Superior temporal gyrus (tissue), 1 donor: ENCODE measurements at regions not wholly inside any gene's neighbourhood (a gene's known extent, or its start where the extent isn't known, plus 50 kb on each side); places are given as distances from the start of the nearest gene placed in this dataset.

ENCODE experiments used
- DNase-seq: peaks from one replicate; pipeline ENCODE4 v3.0.0-alpha.2; 2016; ENCODE audit errors: extremely low spot score

DNA sequence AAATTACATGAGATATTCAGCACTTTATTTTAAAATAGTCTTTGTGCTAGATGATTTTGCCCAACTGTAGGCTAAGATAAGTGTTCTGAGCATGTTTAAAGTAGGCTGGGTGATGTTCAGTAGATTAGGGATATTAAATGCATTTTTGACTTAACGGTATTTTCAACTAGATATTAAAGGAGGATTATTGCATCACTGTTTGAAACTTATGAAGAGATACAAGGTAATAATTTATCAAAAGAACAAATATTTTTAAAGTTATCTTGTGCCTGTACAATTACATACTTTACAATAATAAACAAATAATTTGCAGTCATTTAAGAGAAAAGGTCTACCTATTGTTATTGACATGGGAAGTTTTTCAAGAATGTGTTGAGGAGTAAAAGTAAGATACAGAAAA is 368.6 kb upstream of the DCN start:
- DNase-seq, result no peak

DNA sequence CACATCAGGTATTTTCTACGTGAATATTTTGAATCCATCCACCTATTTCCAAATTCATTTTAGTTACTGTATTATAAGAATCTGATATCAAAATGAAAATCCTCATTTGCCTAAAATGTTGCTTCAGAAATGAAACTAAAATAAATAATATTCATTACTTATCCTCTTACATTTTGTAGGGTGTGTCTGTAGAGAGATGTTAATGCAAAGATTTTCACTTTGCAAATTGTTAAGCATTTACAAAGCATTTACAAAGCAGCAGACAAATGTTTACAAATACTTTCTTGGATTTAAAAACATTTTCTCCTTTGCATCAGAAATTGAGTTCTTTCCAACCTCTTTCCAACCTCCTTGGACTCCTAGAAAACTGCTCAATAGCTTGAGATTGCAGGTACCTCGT is 360.0 kb upstream of the DCN start:
- DNase-seq, result no peak

DNA sequence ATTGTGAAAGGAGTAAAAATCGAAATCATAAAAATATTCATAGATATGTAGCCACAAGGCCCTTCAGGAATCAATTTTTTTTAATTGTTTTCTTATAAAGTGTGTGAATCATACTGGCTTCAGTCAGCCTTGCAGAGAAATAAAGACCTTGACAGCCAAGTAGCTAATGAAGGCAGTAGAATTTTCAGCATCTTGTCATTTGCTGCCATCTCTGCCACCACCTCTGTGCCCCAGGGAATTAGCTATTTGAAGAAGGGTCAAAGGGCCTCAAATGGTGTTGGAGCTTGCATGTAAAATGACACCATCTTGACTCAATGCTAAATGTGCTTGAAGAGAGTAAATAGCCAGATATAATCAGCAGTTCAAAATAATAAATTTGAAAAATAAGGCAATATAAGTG is 359.4 kb upstream of the DCN start:
- DNase-seq, result no peak

DNA sequence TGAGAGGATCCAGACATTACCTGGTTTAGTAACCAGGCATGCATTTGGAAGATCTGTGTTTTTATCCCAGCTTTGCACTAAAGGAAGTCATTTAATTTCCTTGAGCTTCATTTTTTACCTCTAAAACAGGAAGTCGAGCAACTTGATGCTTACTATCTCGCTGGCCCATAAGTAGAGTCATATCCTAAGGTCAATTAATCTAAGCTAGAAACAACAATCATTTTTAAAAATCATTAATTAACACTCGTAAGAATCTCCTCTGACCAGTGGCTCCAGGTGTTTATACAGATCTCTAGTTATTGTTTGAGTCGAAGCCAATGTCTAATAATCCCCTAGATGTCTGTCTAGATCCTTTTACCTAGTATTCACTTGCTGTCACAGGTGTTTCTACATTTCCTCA is 355.8 kb upstream of the DCN start:
- DNase-seq, result no peak

DNA sequence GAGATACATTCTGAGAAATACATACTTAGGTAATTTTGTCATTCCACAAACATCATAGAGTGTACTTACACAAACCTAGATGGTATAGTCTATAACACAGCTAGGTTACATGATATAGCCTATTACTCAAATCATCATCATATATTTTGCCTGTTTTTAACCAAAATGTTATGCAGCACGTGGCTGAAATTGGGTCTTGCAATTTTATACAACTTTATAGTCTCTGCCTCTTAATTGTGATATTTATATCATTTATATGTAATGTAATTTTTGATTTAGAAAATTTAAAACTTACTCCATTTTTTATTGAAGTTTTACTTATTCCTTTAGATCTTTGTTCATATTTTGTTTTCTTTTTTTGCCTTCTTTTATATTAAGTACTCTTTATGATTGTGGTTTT is 350.7 kb upstream of the DCN start:
- DNase-seq, result no peak

DNA sequence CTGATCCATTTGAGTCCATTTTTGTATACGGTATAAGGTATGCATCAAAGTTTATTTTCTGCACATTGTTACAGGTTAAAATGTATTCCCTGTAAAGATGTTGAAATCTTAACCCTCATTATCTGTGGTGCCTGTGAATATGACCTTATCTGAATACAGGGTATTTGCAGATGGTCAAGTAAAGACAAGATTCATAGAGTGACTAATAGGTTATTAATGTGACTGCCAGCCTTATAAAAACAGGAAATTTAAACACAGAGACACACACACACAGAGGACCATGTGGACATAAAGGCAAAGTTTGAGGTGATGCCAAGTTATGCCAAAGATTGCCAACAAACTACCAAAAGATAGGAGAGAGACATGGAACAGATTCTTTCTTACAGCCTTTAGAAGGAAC is 347.2 kb upstream of the DCN start:
- no peak for DNase-seq

DNA sequence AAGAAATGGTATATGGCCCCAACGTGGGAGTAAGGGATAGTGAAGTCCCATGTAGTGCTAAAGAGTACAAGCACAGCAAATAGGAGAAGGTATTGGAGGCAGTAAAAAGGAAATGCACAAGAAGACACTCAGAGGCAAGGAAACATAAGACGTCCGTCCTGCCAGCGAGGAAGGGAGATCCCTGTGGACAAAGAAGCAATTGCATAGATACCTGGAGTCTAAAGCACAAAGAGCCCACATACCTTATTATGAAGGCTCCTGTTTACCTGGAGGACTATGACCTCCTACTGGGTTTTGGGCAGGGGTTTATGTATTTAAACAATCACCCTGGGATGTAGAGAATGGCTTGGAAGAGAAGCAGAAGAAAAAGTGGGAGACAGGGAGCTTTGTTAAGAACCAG is 341.2 kb upstream of the DCN start:
- no peak for DNase-seq

DNA sequence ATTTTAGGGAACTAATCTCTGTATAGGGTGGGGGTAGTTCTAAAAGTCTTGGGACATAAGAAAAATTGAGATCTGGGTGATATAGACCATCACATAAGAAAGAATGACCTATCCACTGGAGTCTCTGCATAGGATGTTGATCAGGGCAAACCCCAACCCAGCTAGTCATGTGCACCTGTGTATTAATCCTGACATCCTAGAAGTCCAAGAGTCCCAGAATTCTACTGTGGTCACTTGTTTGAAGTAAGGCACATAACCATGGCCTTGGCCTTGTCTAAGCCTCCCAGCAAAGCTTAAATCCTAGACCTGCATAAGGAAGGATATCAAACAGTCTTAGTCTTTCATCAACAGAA is 334.1 kb upstream of the DCN start:
- DNase-seq, result no peak

DNA sequence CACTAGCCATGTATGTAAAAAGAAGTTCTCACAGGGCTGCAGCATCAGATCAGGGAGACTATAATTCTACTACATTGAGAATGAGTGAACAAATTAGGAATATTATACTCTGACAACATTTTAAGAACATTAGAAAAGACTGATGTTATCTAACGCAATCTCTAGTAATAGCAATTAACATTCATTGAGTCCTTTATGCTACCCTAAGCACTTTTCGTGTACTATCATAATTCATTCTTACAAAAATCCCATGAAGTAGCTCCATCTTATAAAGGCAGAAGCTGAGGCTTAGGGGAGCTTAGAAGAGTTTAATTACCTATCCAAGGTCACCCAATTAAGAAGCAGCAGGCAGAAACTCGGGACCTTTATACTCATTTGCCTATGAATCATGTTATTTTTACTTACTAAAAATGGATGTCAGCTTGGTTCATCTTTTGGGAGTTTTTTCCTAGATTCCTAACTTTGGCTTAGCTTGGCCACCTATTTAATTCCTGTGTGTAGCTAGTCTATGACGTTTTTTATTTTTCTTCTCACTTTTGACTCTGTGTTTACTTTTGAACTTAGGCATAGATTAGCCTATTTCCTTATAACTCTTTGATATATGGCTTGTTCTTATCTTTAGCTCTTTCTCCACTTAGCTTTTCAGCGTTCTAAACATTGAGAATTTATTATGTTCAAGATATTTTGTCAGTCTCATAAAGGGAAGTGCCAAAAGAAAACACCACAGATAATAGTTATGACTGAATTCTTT is 333.5 kb upstream of the DCN start:
- no peak for DNase-seq

DNA sequence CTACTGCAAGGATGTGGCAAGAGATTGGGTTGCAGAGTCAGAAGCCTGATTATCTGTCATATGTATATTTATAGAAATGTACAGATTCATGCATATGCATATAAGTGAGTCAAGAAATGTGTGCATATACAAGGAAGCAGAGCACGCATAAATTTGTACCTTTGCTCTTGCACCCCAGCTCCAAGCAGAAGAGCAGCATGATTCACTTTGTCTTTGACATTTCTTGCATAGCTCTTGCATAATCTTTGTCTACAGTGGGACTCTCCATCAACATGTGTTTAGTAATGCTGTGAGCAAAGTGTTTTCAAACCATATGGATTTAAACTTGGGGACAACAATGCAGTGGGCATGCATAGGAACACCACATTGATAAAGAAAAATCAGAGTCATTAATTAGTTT is 330.7 kb upstream of the DCN start:
- DNase-seq, result no peak

DNA sequence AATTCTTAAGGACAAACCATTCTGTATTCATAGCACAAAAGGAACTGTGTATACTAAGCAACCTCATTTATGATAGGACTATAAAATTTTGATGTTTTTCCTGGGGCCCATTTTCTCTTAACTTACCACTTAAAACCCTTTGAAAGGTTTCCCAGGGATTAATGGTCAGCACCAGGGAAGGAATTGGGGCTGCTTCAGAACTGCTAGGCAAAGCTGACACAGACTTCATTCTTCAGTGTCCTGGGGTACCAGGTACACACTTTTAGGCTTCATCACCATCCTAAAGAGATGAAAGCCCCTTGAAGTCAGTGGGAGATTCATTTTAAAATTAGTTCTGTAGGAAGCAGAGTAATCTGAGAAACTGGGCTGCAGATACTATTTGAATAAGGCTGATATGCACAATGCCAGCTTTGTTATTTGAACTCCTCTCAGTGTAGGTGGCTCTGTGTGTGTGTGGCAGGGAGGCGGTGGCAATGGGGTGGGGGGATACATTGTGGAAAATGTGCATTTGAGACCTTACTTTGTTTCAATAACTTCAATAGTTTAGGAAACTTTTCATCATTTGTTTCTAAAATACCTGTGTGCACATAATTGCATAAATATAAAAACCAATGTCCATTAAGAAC is 329.3 kb upstream of the DCN start:
- no peak for DNase-seq

DNA sequence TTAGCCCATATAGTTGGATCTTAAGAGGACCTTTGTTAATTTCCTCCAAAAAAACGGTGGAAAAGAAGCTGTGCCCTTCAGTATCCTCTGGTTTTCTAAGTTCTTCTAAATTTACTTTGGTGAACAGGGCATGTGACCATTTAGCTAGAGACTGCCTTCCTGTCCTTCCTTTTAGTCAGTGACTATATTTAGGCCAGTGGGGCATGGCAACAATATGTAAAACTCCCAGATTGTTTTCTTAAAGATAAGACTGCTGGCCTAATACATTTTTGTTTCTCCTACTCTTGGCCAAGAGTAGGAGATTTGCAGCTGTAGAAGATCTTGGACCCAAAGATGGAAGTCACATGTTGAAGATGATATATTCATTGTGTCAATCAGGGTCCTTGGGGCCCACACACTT is 325.1 kb upstream of the DCN start:
- no peak for DNase-seq

DNA sequence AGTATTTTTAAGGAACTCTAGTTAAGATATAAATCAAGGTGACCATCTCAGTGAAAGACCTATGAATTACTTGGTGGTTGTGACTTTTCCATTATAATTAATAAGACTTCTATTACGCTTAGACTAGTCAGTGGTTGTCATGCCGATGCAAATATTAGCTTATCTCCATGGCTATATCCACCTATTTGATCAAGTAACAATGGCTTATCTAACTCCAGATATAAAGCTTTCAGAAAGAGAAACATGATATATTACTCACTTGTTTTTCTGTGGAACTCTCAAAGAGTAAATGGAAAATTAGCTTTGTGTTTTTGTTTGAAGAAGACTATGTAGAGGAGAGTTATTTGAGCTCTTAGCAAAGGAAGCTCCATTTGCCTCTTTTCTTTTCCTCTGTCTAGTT is 323.8 kb upstream of the DCN start:
- DNase-seq, result no peak

DNA sequence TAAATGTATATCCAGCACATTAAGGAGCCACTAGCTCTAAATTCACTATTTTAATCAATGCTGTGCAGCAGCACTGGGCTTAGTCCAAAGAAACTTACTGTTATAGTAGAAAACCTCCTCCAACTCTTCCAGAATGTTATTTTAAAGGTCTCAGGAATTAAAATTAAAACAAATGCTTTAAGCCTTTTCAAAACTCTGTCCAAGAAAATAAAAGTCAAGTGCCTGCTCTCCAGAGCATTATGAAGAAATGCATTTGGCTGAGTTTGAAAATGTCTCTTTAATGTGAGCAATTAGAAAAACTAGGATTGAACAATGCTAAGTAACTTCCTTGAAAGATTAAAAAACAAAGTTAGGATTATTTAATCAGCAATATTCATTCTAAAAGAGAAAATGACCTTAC is 322.4 kb upstream of the DCN start:
- no peak for DNase-seq

DNA sequence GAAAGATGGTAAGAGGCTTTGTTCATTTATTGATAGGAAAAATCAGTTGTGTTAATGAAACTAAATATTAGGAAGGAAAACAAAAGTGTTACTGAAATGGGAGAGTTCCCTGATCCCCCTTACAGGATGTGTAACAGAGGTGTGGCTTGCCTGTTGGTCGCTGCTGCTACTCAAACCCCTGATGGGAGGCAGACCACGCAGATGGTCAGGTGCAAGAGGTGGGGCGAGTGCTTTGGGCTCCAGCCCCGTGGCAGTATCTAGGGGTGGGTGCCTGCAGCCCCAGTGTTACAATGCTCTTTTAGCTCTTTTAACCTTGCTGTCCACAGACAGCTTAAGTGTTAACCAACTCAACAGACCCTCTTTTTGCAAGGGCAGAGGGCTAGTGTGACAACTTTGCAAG is 319.6 kb upstream of the DCN start:
- no peak for DNase-seq

DNA sequence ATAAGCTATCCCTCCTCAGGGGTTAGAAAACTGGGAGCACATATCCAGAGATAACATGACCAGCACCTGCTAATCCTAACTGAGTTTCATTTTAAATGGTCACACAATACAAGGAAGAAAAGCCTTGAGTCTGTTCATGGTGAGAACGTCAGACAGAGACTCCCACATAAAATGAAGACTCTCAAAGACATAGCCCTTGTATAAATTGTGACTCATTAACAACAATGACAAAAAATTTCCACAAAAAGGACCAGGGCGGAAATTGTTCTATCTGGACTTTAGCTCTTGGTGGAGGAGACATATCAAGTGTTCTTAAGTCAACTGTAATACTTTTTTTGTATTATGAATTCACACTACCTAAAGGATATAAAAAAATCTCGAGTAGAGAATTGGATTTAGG is 313.7 kb upstream of the DCN start:
- DNase-seq, result no peak

DNA sequence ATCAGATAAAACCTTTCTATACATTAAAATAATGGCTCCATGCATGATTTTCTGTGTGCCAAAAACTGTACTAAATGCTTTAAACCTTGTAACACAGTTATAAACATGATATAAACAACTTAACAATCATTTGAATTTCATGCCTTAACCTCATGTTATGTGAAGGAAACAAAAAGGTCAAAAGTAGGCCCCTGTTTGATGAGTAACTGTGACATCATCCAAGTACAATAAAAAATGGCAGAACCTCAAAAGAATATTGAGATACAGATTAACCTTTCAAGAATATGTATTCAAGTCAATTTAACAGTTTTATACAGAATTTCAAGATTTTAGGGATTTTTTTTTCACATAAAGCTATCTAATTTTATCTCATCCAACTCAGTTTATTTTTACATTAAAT is 310.7 kb upstream of the DCN start:
- DNase-seq, result no peak

DNA sequence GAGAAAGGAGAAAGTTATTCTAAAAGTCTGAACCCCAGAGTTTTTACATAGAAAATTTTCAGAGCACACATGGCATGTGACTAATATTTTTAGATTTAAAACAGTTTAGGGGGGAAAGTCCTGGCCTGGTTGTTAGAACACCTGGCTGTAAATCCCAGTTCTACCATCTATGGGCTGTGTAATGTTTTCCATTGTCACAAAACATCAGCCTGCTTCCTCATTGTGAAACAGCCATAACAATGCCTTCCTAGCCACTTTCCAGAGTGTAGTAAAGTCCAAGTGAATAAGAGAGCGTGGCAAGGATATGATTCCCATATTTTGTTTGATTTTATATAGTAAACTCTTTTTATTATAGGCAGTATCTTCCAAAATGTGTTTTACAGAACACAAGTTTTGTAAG is 310.0 kb upstream of the DCN start:
- DNase-seq, result no peak

DNA sequence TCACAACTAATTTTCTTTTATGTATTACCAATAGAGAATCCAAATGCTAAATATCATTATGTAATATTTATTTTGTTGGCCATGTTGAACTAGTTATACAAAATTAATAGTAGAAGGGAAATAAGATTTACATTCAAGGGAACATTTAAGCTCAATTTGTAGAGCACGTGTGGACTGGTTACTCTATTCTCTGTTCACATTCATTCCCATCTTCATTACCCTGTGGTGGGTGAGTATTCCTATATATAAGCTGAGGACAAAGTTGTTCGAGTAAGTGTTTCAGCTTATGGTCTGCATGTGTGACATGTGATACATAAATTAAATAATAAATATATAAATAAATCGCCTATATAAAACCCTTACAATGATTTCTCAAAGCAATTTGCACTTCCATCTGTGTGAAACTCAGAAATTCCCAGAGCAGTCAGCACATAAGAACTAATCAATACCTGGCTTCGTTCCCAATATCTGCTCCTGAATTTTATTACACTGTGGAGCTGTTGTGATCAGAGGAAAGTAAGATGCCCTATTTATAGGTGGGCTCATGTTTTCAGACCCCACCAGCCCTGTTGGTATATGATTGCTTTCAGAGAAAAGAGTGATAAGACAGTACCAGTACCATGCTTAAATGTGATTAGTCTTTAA is 308.2 kb upstream of the DCN start:
- DNase-seq, result no peak

DNA sequence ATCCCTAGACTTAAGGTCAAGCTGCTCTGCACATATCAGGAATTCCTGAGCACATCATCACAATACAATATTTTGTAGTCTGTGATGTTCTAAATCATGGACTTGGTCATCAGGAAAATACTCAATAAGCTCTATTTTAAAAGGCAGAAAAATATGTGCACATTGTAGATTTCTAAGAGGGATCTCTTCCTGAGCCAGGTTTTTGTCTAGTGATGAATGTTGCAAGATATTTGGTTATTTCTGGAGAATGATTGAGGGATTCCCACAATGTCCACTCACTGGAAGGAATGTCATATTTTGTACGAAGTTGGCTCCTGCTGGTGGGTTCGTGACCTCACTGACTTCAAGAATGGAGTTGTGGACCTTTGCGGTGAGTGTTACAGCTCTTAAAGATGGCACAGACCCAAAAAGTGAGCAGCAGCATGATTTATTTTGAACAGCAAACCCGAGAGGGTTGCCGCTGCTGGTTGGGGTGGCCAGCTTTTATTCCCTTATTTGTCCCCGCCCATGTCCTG is 300.9 kb upstream of the DCN start:
- DNase-seq, result no peak

DNA sequence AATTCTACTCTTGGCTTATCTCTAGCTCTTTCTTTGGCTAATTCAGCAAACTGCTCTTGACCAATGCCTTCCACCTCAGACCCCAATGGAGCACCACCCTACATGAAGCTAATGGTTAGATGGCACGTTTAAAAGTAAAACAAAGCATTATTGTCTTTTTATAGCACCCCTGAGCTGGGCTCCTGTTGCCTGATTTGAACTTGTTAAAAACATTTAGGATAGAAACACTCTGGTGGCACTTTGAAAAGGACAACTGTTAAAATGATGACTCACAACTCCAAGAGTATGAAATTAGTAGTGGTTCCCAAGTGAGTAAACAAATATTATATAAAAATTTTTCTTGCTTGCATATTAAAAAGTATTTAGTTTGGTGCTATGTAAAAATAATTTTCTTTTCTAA is 299.6 kb upstream of the DCN start:
- no peak for DNase-seq

DNA sequence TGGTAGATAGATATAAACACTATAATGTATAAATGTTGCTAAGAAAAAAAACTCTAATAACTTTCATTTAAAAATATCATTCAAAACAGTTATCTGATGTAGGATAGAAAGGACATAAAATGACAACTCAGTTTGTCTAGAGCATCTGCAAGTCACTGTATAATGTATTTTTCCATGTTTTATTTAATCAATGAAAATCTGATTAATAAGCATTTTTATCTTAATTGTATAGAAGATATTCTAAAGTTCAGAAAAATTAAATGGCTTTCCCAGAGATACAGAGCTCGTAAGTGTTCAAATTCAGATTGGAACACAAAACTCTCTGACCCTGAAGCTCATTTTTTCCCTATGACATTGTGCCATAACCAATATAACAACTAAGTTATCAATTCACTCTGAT is 295.9 kb upstream of the DCN start:
- DNase-seq, result no peak

DNA sequence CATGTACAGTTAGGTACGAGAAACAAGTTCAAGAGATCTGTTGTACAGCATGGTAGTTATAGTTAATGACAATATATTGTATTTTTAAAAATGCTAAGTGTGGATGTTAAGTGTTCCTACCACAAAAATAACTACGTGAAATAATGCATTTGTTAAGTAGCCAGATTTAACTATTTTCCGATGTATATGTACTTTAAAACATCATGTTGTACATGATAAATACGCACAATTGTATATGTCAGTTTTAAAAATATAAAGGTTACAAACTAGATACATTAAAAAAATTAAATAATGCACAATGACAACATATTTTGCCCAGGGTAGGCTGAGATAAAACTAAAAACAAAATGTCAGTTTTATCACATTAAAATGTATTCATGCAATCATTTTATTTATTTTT is 285.1 kb upstream of the DCN start:
- no peak for DNase-seq
